HG03571 (cell line): ENCODE measurements at regions not wholly inside any gene's neighbourhood (a gene's known extent, or its start where the extent isn't known, plus 50 kb on each side); places are given as distances from the start of the nearest gene placed in this dataset.
"Not testable (repeated sequence)": the region's sequence is repeated elsewhere in the genome, so short reads cannot be mapped to it uniquely, and the experiment has no call there.

Source experiments
- ATAC-seq: cut with Tn5 transposase; IDR thresholded peaks from one replicate; pipeline ENCODE4 v1.9.1; 2021; ENCODE audit not compliant: unreplicated experiment

DNA sequence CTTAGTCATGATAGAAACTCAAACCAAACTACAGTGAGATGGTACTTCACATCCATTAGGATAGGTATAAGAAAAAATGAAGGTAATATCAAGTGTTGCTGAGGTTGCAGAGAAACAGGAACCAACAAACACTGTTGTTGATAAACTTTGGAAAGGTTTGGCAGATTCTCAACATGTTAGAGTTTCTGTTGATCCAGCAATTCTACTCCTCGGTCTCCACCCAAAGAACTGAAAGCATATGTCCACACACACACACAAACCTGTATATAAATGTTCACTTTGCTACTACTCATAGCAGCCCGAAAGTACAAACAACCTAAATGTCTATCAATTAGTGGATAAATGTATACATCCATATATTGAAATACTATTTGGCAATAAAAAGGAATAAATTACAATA lies 128.3 kb upstream of the CARMIL1 start:
- no peak for ATAC-seq

DNA sequence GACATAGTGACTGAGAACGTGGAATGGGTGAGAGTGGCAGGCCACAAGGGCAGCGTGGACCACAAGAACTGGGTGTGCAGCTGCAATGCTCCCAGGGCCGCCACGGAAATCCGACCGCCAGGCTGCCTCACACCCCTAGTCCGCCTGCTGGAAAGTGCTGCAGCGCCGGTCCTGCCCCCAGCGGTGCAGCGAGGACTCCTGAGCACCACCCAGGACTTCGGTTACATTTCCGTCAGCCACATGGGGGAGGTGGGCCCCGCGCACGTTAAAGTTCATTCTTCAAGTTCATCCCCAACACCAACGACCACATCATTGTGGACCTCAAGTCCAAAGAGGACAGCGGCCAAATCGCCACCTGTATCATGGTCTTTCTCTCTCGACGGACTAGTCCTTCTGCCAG lies 126.1 kb upstream of the CARMIL1 start:
- no peak for ATAC-seq

DNA sequence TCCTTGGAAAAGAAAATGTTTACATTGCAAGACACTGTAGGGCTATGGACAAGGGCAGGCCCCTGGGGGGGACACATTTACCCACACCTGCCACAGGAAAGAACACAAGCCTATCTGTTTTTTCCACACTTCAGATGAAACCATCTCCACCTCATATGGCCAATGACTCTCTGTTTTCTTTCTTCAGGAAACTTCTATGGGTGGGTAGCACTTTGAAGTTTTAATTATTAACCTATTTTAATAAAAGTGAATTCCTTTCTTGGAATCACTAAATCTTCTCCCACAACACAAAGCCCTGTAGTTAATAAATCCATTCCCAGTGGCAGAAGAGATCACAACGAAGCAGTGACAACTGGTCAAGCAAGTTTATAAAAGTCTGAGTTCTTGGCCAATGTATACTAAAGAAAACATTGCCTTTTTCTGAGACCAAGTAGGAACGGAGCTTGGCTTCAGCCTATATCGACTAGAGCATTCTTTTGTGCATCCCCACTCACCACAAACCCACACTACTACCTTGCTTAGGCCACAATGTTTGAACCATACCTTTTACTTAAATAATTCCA lies 125.1 kb upstream of the CARMIL1 start:
- ATAC-seq: no peak

- ATAC-seq: no peak
Measured at GRCh38 chr6:25155211-25155610, 124.0 kb upstream of the CARMIL1 start.

DNA sequence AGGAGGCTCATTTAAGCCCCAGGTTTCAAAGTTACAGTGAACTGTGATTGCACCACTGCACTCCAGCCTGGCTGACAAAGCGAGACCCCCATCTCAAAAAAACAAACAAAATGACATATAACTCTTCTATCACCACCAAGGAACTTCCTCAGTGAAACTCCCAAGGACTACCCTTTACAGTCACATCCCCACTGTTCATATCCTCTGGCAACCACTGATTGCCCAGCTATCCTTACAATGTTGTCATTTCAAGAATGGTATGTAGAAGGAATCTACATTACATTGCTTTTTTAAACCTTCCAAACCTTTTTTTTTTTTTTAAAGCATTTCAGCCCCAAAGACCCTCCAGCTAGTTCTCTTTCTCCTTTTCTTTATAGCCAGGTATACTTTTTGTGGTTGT lies 123.1 kb upstream of the CARMIL1 start:
- ATAC-seq: no peak

GRCh38 chr6:25157183-25157582 lies 122.0 kb upstream of the CARMIL1 start:
- no peak for ATAC-seq

GRCh38 chr6:25157842-25158241 lies 121.3 kb upstream of the CARMIL1 start:
- no peak for ATAC-seq

- not testable (repeated sequence) for ATAC-seq
Measured at GRCh38 chr6:25160134-25160533, 119.0 kb upstream of the CARMIL1 start.

DNA sequence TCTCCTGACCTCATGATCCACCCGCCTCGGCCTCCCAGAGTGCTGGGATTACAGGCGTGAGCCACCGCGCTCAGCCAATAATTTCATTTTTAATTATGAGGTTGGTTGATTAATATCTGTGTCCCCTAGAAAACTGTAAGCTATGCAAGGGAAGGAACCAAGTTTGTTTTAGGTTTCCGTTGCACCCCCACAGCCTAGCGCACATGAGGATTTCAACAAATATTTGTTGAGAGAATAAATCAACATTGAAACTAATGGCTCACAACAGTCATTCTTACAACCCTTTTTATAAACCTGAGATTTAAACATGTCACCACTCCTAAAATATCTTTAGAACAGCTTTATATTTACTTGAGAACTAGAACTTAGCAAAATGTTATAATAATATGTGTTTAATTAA lies 114.0 kb upstream of the CARMIL1 start:
- no peak for ATAC-seq

DNA sequence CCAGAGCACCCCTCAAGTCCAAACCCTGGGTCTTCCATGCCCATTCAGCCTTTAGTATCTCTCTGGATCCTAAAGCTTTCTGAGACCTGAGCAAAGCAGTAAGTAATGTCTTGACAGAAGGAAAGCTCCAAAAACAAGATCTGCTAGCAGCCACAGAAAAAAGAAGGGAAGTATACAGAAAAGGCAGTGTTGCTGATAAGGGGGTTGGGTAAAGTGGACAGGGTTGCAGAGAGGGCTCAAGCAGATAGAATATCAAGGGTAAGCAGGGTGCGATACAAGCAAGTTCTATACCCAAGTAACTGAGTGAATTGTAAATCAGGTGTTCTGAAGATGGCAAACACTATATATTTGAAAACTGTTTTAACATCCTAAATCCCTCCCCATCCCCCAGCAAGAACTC lies 113.4 kb upstream of the CARMIL1 start:
- no peak for ATAC-seq

GRCh38 chr6:25166955-25167748 lies 112.0 kb upstream of the CARMIL1 start:
- ATAC-seq: no peak

DNA sequence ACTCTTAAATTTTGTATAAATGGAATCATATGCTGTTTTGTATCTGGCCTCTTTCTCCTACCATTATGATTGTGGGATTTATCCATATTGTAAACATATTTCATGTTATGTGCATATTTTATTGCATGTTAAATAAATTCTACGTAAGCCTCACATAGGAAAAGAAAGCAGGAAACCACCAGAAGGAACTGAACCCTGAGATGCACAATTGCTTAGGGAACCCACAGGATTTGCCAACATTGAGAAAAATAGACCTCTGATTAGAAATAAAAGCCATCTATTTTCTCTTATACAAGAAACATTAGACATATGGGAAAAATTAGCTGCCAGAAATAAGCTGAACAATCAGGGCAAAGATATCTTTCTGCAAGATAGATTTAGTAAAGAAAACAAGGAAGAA lies 111.2 kb upstream of the CARMIL1 start:
- no peak for ATAC-seq

DNA sequence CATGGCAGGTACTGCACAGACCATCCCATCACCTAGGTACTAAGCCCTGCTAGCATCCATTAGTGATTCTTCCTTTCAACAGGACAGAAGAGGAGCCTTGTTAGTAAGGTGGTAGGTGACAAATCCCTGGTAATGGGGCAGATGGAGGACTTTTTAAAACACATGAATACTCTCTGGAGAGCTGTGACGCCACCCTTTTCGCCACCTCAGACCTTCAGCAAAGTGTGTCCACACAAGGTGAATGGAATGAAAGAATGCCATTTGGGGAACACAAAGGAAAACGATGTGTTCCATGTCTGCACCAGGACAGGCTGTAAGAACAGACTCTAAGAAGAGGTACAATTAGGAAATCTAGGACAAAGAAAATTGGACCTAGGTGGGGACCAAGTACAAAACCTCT lies 110.5 kb upstream of the CARMIL1 start:
- no peak for ATAC-seq

- no peak for ATAC-seq
Measured at GRCh38 chr6:25169553-25169952, 109.6 kb upstream of the CARMIL1 start.

GRCh38 chr6:25169961-25170360 lies 109.2 kb upstream of the CARMIL1 start:
- ATAC-seq: no peak

DNA sequence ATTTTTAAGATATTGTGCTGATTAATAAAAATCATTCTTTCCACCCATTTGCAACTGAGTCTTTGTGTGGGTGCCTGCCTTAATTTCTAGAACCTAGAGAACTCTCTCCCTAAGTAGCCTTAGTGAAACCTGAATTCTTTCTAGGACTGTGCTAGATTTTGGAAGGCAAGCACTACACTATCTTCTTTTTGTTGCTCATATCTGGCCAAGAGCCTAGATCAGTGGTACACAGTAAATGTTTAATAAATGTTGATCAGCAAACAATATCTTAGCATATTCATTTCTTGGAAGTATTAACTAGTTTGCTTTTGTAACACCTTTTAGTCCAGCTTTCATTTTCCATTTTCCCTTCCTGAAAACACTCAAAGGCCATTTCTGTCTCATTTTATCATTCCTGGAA lies 108.5 kb upstream of the CARMIL1 start:
- ATAC-seq: no peak

DNA sequence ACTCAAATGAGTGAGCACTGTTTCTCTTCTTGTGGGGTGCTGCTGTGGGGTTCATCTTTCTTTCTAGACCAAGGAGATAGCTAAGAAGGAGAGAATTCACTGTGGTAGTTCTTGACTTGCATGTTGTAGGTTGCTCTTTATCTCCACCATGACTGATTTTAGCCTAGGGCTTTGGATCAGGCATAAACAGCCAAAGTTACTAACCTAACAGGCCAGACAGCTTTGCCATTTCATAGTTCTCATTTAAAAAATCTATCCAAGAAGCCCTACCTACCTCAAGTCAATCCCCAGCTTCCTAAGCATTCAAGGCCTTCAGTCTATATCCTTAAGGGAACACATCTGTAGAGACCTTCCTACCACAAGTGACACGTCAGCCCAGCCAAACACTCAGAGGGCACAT lies 107.9 kb upstream of the CARMIL1 start:
- ATAC-seq: no peak

GRCh38 chr6:25172819-25173218 lies 106.4 kb upstream of the CARMIL1 start:
- no peak for ATAC-seq

DNA sequence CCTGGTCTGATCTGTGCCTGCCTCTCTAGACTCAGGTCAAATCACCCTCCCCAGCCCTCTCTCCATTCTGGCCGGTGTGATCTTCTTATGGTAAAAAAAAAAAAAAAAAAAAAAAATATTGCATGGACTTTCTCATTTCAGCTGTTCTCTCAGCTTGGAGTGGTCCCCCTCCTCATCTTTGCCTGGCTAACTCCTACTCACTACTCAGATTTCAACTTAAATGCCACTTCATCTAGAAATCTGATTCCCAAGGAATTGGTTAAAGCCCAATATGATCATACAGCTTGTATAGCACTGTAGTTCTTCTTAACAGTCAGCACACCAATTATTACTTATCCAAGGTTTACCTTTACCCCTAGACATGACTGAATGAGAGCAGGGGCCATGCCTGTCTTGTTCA lies 105.9 kb upstream of the CARMIL1 start:
- ATAC-seq: no peak

DNA sequence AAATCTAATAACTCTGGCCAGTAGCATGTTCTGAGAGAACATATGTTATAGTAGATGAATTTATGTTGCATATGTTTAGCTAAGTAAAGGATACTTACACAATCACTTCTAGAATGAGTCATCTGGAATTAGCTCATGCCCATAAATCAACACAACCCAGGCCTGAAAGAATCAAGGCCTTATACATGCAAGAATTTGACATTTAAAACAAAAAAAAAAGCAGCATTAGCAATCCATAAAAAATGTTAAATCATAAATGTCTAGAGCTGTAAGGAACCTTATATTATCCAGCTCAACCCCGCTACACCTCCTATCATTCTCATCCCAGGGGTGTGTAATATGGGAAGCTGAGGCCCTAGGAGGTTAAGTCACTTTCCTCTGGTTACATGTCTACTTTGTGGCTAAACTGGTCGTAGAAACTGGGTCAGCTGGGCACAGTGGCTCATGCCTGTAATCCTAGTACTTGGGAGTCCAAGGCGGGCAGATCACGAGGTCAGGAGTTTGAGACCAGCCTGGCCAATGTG lies 105.2 kb upstream of the CARMIL1 start:
- ATAC-seq: no peak

- no peak for ATAC-seq
Measured at GRCh38 chr6:25174678-25175077, 104.5 kb upstream of the CARMIL1 start.

DNA sequence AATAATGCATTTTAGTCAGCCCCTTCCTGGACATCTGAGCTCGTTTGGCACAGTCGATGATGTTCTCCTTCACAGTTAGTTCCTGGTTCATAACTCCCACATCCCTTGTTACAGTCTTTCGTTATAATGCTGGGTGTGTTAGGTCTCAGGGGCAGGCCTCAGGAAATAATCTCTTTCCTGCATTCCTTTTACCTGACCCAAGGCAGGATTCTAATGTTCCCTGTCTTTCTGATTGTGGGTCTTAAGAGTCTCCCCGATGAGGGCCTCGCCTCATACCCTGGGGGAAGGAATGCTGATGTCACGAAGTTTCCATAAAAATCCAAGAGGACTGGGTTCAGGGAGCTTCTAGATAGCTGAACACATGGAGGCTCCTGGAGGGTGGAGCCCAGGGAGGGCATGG lies 104.0 kb upstream of the CARMIL1 start:
- ATAC-seq: no peak

DNA sequence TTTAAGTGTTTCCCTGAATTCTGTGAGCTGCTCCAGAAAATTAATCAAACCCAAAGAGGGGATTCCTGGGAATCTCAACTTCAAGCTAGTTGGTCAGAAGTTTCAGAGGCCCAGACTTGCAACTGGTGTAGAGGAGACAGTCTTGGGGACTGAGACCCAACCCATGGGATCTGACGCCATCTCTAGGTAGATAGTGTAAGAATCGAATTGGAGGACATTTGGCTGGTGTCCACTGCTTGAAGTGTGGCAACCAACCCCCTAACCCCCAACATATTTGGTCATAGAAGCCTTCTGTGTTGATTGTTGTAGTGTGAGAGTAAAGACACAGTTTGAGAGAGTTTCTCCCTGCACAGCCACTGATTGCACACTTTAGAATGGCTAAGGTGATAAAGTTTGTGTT lies 103.5 kb upstream of the CARMIL1 start:
- no peak for ATAC-seq
